GM12891 (cell line): ENCODE measurements at regions not wholly inside any gene's neighbourhood (a gene's known extent, or its start where the extent isn't known, plus 50 kb on each side); places are given as distances from the start of the nearest gene placed in this dataset.

Experiments used
- POLR2A ChIP-seq: IDR thresholded peaks from 2 replicates; pipeline ENCODE4 v1.6.1; 2011; ENCODE audit warnings: low read depth, low read length, control low read depth
- POLR2AphosphoS5 ChIP-seq: IDR thresholded peaks from 2 replicates; pipeline ENCODE4 v1.6.1; 2011; ENCODE audit warnings: low read depth, low read length, control low read depth
- TAF1 ChIP-seq: IDR thresholded peaks from 2 replicates; pipeline ENCODE4 v1.6.1; 2011; ENCODE audit warnings: low read depth, low read length, control low read depth

DNA sequence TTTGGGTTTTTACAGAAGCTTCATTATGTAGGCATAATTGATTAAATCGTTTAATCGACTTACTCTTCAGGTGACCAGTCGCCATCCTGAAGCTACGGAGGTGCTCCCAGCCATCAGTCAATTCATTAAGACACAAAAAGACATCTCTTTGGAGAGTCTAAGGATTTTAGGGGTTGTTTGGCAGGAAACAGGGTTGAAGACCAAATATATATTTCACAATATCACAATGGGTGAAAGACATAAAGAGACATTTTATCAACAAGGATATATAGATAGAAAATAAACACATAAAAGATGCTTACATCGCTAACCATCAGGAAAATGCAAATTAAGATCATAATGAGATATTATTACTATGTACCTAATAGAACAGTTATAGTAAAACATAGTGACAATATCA is 104.0 kb upstream of the SIRPG start:
- TF ChIP-seq TAF1 (no peak), POLR2AphosphoS5 (no peak), POLR2A (no peak)
